Non-pigmented ciliary epithelial cell (primary cell): ENCODE measurements at regions not wholly inside any gene's neighbourhood (a gene's known extent, or its start where the extent isn't known, plus 50 kb on each side); places are given as distances from the start of the nearest gene placed in this dataset.

Experiments
- DNase-seq: peaks from one replicate; pipeline ENCODE4 v3.0.0-alpha.2; 2010; ENCODE audit warnings: low read depth

DNA sequence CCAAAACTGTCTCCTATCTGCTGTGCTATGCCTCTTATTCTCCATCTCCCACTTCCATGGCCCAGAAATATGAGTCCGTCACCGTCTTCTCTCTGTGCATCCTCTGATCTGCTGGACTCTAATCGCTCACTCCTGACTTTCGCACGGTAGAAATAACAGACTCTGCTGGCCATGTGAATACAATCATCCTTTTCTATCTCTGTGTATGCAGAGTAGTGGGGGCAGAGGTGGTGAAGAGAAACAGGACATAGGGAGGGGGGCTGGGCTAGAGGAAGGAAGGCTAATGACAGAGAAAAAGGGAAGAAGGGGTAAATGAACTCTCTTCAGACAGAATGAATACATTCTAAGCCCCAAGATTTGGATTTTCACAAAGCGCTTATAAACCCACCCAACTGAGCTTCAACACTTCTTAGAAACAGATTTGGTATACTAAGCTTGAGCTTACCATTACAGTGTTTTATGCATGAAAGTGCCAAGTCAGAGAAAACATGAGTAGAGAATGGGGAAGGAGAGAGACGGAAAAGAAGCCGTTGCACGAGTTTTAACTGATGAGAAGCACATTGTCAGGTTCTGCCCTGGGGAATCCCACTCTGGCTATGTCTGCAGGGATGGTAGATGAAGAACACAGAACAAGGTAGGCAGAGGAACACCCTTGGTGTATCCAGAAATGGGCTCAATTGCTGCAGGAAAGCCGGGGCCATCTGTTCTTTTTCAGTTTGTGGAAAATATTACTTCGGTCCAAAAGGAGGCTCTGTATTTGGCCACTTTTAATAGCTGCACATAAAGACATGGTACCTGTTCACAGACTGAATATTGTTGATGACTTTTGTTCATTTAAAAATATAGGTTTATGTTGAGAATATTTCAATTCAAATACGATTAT, 324.7 kb downstream of the ETS1 start:
- no peak for DNase-seq

DNA sequence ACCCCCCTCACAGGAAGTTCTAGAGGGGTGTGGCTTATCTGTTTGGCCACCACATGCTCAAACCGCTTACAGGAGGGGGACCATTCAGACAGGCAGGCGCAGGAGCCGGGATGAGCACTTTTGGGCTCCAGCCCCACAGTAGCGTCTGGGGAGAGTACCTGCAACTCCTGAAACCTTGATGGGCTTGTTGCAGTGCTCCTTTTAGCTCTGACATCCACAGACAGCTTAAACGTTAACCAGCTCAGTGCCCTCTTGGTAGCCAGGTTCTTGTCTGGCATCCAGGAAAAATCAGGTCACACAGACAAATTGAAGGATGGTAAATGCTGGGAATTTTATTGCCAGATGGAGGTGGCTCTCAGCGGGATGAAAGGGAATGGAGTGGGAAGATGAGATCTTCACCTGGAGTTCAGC, 326.3 kb downstream of the ETS1 start:
- no peak for DNase-seq

DNA sequence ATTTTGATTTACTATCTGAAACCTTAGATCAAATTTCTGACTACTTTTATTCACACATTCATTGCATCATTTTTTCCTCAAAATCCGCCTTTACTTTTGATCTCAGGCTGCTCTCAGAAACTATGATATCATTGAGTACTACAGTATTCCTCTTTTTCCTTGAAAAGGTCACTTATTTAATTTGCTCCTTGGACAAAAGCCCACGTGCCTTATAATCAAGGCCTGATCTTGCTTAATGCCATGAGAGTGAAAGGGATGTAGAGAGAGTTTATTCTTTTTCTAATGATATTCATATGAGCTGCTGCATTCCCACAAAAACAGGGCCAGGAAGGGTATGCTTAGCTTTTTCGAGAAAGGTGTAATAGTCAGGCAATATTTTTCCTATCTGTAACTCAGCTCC, 327.0 kb downstream of the ETS1 start:
- no peak for DNase-seq

DNA sequence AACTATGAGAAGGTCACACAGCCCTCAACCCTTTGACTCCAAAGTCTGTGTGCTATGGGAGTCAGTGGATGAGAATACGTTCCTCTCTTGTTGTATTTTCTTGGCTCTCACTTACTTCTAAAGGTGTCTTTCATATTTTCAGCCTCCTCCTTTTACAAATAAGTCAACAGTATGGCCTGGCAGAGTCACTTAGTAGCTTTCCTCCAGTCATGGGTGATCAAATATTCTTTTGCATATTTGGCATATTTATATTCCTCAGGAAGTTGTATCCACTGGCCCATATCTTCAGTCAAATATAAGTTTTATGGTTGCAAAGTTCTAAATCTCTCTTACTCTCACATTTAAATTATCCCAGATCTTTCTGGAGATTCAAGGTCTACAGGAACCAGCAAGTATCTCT, 327.5 kb downstream of the ETS1 start:
- no peak for DNase-seq

DNA sequence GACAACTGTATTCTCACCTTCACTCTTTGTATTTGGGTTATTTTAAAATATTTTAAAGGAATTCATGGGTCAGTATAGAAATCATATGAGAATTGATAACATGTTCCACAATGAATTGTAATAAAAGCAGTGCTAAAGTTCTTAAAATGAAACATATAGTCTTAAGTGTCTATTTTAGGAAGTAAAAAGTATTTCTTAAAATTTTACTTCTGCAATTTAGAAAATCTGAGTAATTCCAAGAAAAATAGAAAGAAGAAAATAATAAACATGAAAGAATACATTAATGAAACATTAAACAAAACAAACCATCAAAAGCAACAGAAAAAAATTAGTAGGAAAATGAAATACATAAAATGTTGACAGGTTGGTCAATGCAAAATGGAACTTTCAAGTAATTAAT, 332.4 kb downstream of the ETS1 start:
- no peak for DNase-seq

DNA sequence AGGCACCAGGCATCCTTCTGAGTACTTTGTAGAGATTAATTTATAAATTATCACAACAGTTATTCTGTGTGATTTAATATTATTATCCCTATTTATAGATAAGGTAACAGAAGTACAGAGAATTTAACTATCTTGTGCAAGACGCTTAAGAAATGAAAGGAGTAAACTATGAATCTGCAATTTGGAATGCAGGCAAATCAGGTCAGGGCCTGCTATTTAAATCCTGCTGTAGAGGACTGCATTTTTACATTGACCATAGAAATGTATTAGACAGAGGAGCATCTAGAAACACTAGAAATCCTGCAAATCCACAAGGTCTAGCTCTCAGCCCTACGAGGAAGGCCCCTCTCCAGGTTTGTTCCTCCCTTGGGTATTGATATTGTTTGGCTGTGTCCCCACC, 336.2 kb downstream of the ETS1 start:
- DNase-seq, result peak; percentile 23

DNA sequence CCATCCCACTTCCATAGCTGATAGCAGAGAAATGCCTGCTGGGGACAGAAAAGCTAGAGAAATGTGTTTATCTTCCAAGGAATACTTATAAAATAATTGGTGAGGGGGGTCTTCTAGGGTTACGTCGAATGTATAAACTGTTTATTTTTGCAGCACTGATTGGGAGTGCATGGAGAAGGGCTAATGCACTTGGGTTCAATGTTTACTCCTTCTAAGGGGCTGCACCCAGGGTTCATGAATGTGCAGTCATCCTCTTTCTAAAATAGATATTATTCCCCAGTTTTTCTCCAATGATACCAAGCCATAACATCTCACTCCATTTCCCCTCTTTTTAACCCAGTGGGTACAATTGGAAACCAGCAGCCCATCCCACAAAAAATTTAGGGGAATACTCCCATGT, 336.9 kb downstream of the ETS1 start:
- DNase-seq, result no peak

DNA sequence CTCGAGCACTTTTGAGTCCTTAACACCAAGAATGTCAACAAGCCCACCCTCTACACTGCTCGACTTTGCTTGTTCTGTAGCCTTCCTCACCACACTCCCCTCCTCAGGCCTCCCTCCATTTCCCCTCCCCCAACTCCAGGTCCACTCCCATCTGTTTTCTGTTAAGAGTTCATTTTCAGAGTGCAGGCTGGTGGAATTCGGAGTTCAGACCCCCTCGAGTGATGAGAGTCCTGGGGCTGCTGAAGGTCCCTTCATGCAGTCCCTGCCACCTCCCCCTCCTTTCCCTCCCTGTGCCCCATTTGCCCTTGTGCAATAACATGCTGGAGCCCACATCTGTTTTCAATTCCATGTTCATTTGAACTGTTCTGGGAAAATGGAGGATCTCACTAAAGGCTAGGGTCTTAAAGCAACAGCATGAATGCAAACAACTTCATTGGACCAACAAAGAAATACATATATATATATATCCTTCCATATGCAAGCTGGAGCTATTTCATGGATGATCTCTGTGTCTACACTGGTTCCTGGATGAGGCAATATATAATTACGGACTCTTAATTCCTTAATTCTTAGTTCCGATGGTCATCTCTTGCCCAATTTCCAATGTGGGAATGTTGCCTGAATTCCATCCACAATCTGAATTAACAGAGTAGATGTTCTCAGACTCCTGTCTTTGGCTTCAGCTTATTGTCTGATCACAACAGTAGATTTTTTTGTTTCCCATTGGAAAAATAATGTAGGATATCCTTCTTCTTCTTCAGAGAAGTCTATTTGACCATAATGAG, 340.4 kb downstream of the ETS1 start:
- no peak for DNase-seq

DNA sequence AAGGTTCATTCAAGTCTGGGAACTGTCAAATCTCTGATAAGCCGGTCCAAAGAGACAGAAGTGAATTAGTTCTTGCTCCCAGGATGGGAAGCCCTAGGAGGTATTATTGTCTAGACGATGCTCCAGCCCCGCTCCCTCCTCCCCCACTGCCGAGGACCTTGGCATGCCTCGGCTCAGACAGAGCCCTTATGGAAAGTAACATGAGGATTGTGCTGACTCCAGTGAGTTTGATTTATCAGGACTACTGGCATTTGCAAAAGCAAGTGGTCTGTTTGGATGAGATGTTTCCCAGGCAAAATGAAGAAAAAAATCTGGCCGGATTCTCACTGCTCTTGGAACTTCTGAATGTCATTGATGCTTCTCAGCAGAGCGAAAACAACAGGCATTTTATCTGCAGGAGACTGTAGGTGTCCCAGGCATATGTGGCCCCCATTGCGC, 341.0 kb downstream of the ETS1 start:
- no peak for DNase-seq

DNA sequence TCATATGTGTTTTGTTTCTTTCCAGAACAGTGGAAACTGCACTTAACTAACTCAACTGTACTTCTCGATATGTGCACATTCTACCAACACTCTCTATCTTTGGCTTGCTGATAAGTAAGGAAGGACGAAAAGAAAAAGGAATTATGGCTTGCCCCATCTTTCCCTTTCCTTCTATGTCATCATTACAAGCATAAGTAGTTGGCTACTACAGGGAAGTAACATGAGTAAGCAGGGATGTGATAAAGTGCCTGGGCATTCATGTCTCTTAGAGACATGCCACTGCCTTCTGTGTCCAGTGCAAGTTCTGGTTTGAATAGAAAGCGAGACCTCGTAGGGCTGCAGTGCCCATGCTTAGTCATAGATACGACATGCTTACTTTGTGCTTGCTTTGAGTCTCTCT, 342.5 kb downstream of the ETS1 start:
- no peak for DNase-seq

DNA sequence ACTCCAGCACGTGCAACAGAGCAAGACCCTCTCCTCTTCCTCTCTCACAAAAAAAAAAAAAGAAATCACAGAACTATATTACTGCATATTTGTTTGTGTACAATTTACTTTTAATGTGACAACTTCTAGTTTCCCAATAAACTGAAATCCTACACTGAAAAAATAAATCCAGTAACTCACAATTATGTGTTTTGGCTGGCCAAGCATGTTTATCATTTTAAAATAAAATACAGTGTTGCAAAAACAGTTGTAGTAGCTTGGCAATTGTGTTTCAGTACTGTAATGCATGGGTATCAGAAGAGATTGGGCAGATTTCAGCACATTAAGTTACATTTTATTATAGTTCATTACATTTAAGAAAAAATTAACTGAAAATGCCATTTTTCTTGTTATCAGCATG, 344.9 kb downstream of the ETS1 start:
- no peak for DNase-seq

DNA sequence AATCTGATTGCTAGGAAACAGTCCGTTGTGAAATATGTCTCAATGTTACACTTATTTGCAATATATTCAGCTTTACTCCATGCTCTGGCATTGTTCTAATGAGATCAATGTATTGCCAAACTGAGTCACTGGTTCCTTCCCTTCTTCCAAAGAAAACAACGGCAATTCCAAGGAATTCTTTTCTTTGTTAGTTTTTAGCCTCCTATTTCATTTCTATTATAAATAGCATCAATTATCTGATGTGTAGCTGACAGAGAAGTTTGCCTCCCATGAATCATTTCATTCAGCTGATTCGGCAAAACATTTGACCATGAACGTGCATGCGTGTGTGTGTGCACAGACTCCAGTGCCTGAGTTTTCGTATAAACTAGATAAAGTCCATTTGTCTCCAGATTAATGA, 346.8 kb downstream of the ETS1 start:
- no peak for DNase-seq

DNA sequence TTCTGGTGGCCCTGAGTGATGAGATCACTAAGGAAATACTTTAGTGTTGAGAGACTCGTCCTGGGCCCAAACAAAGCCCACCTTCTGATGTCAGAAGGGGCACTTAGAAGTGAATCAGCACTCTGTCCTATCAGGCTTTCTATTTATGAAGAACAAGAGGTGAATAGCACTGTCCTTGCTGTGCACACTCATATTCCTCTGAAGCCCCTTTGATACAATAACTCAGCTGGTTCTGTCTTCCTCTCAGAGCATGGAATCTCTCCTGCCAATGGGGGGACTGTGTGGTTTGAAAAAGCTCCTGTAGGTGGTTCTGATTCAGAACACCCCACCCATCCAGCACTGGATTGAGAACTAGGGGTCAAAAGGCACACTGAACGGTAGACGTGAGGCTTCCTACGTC, 348.1 kb downstream of the ETS1 start:
- DNase-seq, result no peak

DNA sequence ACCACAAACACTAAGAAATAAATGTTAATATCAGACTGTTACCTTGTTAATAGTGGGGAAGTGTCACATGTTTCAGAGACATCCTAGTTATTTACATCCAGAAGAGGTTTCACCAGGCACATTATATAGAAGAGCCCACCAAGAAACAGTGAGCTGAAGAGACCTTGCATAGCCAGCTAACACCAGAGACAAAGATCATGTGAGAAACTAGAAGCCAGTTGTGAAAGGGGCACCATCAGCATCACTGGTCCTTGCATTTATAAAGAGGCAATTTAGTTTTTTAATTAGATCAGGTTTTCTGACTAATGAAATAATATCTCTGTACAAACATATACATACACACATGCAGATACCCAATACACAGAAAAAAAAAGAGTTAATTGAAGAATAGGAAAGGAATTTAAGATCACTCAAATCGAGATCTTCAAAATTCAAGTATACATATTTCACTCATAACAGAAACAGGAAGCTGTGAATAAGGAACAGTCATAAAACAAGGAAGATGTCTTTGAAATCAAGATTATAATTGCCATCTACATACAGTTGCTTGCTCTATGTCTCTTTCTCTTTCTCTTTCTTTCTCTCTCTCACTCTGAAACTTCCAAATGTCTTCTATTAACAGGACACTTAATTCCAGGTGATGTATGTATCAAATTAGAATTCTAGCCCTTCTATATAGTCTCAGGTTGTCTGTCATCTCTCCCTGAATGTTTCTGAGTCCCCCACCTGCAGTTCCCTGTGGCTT, 348.7 kb downstream of the ETS1 start:
- no peak for DNase-seq

DNA sequence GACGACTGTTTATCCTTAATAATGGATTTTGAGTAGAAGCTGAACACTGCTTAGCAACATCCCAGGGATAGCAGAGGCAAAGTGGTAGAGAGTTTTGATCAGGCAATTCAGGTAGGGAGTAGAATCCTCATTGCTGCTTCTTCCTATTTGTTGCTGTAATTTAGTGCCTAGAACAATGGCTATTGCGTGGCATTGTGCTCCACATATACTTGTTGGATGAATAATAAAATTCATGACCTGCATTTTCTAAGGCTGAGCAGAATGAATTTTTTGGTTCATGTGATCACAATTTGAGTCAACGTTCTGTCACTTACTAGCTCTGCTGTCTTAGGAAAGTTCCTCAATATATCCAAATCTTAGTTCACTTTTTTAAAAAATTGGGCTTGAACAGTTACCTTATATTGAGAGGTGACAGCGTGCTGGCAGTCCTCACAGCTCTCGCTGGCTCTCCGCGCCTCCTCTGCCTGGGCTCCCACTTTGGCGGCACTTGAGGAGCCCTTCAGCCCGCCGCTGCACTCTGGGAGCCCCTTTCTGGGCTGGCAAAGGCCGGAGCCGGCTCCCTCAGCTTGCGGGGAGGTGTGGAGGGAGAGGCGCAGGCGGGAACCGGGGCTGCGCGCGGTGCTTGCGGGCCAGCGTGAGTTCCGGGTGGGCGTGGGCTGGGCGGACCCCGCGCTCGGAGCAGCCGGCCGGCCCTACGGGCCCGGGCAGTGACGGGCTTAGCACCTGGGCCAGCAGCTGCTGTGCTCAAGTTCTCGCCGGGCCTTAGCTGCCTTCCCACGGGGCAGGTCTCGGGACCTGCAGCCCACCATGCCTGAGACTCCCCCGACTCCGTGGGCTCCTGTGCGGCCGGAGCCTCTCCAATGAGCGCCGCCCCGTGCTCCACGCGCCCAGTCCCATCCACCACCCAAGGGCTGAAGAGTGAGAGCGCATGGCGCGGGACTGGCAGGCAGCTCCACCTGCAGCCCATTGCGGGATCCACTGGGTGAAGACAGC, 350.6 kb downstream of the ETS1 start:
- DNase-seq, result no peak

DNA sequence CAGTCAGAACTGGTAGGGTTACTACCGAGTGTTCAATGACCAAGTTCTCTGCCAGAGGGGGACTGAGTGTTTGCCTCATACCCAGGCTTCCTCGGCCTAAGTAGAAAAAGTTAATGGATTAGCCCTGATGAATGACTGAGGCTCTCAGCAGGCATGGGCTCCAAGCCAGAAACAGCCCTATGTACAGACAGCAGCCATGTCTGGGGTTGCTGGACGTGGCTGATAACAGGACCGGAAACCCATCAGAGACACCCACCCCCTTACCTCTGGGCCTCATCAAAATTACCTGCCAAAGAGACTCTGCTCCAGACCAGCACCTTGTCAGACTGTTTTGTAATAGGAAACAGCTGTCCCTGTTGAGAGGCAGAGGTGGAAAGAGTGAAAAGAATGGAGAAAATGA, 351.4 kb downstream of the ETS1 start:
- no peak for DNase-seq

DNA sequence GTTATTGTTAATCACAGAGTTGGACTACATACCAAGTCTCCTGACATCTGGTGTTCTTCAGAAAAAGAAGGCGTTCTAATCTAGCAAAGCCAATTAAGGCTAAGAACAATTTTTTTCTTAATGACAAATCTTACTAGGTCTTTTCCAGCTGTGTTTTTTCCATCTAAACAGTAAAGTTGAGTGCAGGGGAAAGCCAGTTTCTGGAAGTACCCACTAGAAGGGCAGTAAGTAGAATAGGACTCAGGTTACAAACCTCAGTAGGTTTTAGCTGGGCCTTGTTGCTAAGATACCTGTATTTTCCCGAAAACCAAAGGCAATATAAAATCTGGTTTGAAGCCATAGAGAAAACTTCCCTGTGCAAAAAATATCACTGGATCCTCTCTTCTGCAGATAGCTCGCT, 351.9 kb downstream of the ETS1 start:
- no peak for DNase-seq

DNA sequence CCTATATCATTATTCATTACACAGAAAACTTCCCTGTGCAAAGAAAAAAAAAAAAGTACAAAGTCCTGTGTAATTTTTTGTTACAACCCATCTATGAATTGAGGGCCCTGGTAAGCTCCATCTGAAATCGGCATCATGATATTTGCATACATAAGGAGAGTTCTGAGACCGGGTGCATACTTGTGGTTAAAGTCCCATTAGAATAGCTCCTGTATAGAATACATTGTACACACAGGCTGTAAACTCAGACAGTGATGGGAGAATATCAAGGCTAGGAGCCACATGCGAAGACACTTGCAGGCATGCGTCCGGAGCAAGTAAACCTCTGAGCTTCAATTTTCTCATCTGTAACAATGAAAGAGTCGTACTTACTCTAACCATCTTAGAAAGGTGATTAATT, 353.2 kb downstream of the ETS1 start:
- no peak for DNase-seq

DNA sequence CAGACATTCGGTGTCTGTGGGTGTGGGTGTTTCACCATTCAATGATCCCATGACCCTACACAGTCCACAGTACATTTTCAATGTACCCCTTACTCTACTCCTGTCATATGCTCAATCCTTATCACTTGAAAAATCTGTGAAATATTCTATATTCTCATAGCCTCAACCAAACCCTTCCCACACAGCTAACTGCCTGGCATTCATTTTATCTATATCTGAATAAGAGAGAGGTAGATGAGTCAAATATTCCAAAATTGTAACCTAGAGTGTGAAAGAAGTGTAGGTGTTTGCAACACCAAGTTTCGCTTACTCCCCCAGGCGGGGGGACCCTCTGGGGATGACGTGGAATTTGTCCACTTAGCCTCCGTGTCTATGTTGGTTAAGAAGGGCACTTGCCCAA, 354.8 kb downstream of the ETS1 start:
- DNase-seq, result no peak

DNA sequence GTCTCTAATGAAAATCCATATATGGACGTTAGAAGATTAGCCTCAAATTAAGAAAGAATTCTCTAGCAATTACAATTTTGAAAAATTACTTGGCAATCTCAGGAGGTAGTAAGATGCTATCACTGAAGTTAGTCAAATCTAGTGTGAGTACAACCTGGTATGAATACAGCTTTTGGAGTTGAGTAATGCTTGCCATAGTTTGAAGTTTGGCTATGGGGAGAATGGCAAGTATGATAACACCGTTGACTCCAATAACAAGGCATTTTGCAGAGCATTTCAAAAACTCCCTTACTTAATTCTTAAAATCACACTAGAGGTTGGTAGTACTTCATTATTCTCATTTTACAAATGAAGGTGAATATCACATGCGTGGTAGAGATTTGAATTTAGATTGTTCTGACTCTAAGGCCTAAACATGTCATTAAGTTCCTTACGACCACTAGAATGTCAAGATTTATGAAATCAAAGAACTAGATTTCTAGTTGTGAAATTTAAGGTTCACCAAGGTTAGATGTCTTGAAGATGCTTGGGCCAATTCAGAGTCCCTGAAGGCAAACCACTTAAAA, 355.4 kb downstream of the ETS1 start:
- DNase-seq, result no peak

DNA sequence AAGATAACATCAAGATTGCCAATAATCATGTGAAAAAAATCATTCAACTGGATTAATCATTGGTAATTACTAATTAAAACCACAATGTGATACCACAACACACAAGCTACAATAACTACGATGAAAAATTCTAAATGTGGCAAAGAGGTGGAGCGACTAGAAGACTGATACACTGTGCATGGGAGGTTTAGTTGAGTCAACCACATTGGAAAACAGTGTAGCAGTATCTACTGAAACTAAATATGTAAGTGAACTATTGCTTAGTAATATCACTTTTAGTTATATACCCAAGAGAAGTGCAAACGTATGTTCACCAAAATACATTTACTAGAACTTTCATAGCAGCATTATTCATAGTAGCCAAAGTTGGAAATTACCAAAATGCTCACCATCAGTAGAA, 359.9 kb downstream of the ETS1 start:
- no peak for DNase-seq
